ENCODE measurements at regions not wholly inside any gene's neighbourhood (a gene's known extent, or its start where the extent isn't known, plus 50 kb on each side); places are given as distances from the start of the nearest gene placed in this dataset.

GRCh38 chr11:71153005-71153390, 99.4 kb downstream of the SHANK2 start:
- TF ChIP-seq CTCF (conservative IDR thresholded peaks at IDR 0.05; ENCODE audit: low read depth in 2 of 2) (no peak), POLR2AphosphoS5 (IDR thresholded peaks at IDR 0.05; ENCODE audit: low read depth) (no peak), EZH2phosphoT487 (IDR thresholded peaks at IDR 0.05; ENCODE audit: unreplicated experiment) (no peak), EZH2 (IDR thresholded peaks at IDR 0.05; ENCODE audit: low read depth, unreplicated experiment) (no peak), JUNB (IDR thresholded peaks at IDR 0.05; ENCODE audit: unreplicated experiment) (no peak), REST (IDR thresholded peaks at IDR 0.05; ENCODE audit: unreplicated experiment) (no peak), NANOG (IDR thresholded peaks at IDR 0.05; ENCODE audit: borderline replicate concordance) (no peak), CREB1 (CRISPR knock-in tag; IDR thresholded peaks at IDR 0.05; ENCODE audit: low read depth) (no peak), ZNF331 (CRISPR knock-in tag; IDR thresholded peaks at IDR 0.05; ENCODE audit: low read depth) (no peak), ETS1 (IDR thresholded peaks at IDR 0.05) (no peak)
